Esophagus muscularis mucosa (tissue), 3 donors: ENCODE measurements at regions not wholly inside any gene's neighbourhood (a gene's known extent, or its start where the extent isn't known, plus 50 kb on each side); places are given as distances from the start of the nearest gene placed in this dataset.

ENCODE experiments used
- CTCF ChIP-seq, 3 experiments: fragments of 200-600 bp in 2 of 3; fragments of 450-650 bp in 1 of 3; sonication (generic) in 2 of 3; IDR thresholded peaks; one replicate each; pipeline ENCODE4 v1.5.1; 2017 to 2019; ENCODE audit warnings: antibody characterized with exemption in 3 of 3, mild to moderate bottlenecking in 2 of 3, moderate library complexity in 1 of 3
- POLR2A ChIP-seq: fragments of 450-650 bp; IDR thresholded peaks from one replicate; pipeline ENCODE4 v1.6.1; 2017; ENCODE audit warnings: antibody characterized with exemption, moderate library complexity, mild to moderate bottlenecking, low read depth
- POLR2AphosphoS5 ChIP-seq, 2 donors: sonication (generic); formaldehyde crosslinking; IDR thresholded peaks; one replicate each; pipeline ENCODE4 v1.6.1; 2017; ENCODE audit warnings: antibody characterized with exemption in 2 of 2

GRCh38 chr2:219958941-219959340 lies 331.5 kb downstream of the SLC4A3 start:
- TF ChIP-seq POLR2A (no peak), CTCF (IDR thresholded peaks at IDR 0.05) (no peak), POLR2AphosphoS5 (IDR thresholded peaks at IDR 0.05) (no peak)
